ENCODE measurements at regions not wholly inside any gene's neighbourhood (a gene's known extent, or its start where the extent isn't known, plus 50 kb on each side); places are given as distances from the start of the nearest gene placed in this dataset.

- no peaks in the 10 kb centered on the region for H3K27me3 ChIP-seq (replicated peaks in 1 of 4; ENCODE audit: control extremely low read depth in 1 of 4, control insufficient read depth in 3 of 4, insufficient read depth in 4 of 4, low read length in 3 of 4)
- DNase-seq (no peak), ATAC-seq (ENCODE audit: low read depth) (no peak)
- Mint-ChIP-seq H3K4me1 (no peaks in the 10 kb centered on the region), H3K4me3 (no peak overlapping the region), H3K9me3 (ENCODE audit: insufficient read depth) (no peaks in the 10 kb centered on the region), H3K27me3 (peaks cover 4% of the 10 kb centered on the region), H3K27ac (no peak overlapping the region)
- ChIA-PET POLR2A (no interaction called here), CTCF (no interaction called here)
- intact Hi-C loops (cut with micrococcal nuclease), result no loop called here
- H2AFZ ChIP-seq (ENCODE audit: insufficient read depth, low read depth, low read length, poor library complexity, severe bottlenecking), result no peak overlapping the region
- TF ChIP-seq CTCF (IDR thresholded peaks at IDR 0.05) (no peak), EZH2 (IDR thresholded peaks at IDR 0.05; ENCODE audit: borderline replicate concordance, insufficient read depth, low read depth, low read length, poor library complexity, severe bottlenecking) (no peak)
- H3K36me3 ChIP-seq (replicated peaks in 1 of 2; ENCODE audit: control extremely low read depth in 1 of 2, control insufficient read depth in 1 of 2, extremely low read depth in 1 of 2, insufficient read depth in 2 of 2, low read length in 1 of 2), result no peaks in the 10 kb centered on the region
- no peaks in the 10 kb centered on the region for H3K4me1 ChIP-seq (ENCODE audit: control insufficient read depth in 2 of 2, insufficient read depth in 2 of 2, low read length in 2 of 2)
- H3K27ac ChIP-seq (ENCODE audit: low read length in 2 of 2), result no peak overlapping the region
- peaks cover 0 to 9% (median 0%) of the 10 kb centered on the region in 3 donors for H3K9me3 ChIP-seq (ENCODE audit: control extremely low read depth in 1 of 3, control insufficient read depth in 2 of 3, insufficient read depth in 1 of 3, low read length in 2 of 3)
- no peak overlapping the region for H3K4me3 ChIP-seq (ENCODE audit: control extremely low read depth in 1 of 5, extremely low read depth in 1 of 5, insufficient read depth in 1 of 5, low read depth in 2 of 5, low read length in 4 of 5)
- H3K4me2 ChIP-seq (replicated peaks; ENCODE audit: low read depth, low read length, poor library complexity, severe bottlenecking), result no peak overlapping the region
- no peaks in the 10 kb centered on the region for H3K79me2 ChIP-seq (ENCODE audit: control insufficient read depth, insufficient read depth, low read length)
- 86% methylated on average over 11 of the region's 13 CpGs for WGBS (ENCODE audit: insufficient coverage)
- H4K20me1 ChIP-seq (ENCODE audit: control insufficient read depth, insufficient read depth, low read length, poor library complexity, severe bottlenecking), result no peaks in the 10 kb centered on the region
- no peak overlapping the region for H3K9ac ChIP-seq (ENCODE audit: low read length)
Observed at GRCh38 chr10:125442856-125443540, 240.0 kb downstream of the TEX36 start.

- H3K27ac ChIP-seq (ENCODE audit: low read length in 2 of 2), result no peak overlapping the region
- H3K4me3 Mint-ChIP-seq, result no peak overlapping the region
- ATAC-seq (ENCODE audit: low read depth), result no peak
- no peak overlapping the region for H3K9ac ChIP-seq (ENCODE audit: low read length)
- no peak overlapping the region for H3K4me2 ChIP-seq (replicated peaks; ENCODE audit: low read depth, low read length, poor library complexity, severe bottlenecking)
- TF ChIP-seq CTCF (IDR thresholded peaks at IDR 0.05), result no peak
- no peak for TF ChIP-seq EZH2 (IDR thresholded peaks at IDR 0.05; ENCODE audit: borderline replicate concordance, insufficient read depth, low read depth, low read length, poor library complexity, severe bottlenecking)
- H3K27ac Mint-ChIP-seq, result no peak overlapping the region
- CTCF ChIA-PET, result no interaction called here
- no peaks in the 10 kb centered on the region for H4K20me1 ChIP-seq (ENCODE audit: control insufficient read depth, insufficient read depth, low read length, poor library complexity, severe bottlenecking)
- no peaks in the 10 kb centered on the region for H3K27me3 ChIP-seq (replicated peaks in 1 of 4; ENCODE audit: control extremely low read depth in 1 of 4, control insufficient read depth in 3 of 4, insufficient read depth in 4 of 4, low read length in 3 of 4)
- WGBS (ENCODE audit: insufficient coverage), result 91% methylated on average over 2 of the region's 4 CpGs
- H3K4me3 ChIP-seq (ENCODE audit: control extremely low read depth in 1 of 5, extremely low read depth in 1 of 5, insufficient read depth in 1 of 5, low read depth in 2 of 5, low read length in 4 of 5), result no peak overlapping the region
- POLR2A ChIA-PET, result no interaction called here
- DNase-seq, result no peak
- H3K79me2 ChIP-seq (ENCODE audit: control insufficient read depth, insufficient read depth, low read length), result no peaks in the 10 kb centered on the region
- no peaks in the 10 kb centered on the region for H3K4me1 Mint-ChIP-seq
- no peak overlapping the region for H2AFZ ChIP-seq (ENCODE audit: insufficient read depth, low read depth, low read length, poor library complexity, severe bottlenecking)
- no peaks in the 10 kb centered on the region for H3K9me3 Mint-ChIP-seq (ENCODE audit: insufficient read depth)
- intact Hi-C loops (cut with micrococcal nuclease), result no loop called here
- H3K4me1 ChIP-seq (ENCODE audit: control insufficient read depth in 2 of 2, insufficient read depth in 2 of 2, low read length in 2 of 2), result no peaks in the 10 kb centered on the region
- no peaks in the 10 kb centered on the region for H3K36me3 ChIP-seq (replicated peaks in 1 of 2; ENCODE audit: control extremely low read depth in 1 of 2, control insufficient read depth in 1 of 2, extremely low read depth in 1 of 2, insufficient read depth in 2 of 2, low read length in 1 of 2)
- H3K27me3 Mint-ChIP-seq, result peaks cover 4% of the 10 kb centered on the region
- peaks cover 0 to 9% (median 2%) of the 10 kb centered on the region in 3 donors for H3K9me3 ChIP-seq (ENCODE audit: control extremely low read depth in 1 of 3, control insufficient read depth in 2 of 3, insufficient read depth in 1 of 3, low read length in 2 of 3)
Observed at GRCh38 chr10:125441151-125441550, 241.8 kb downstream of the TEX36 start.

All from B cell (primary cell).